CD4-positive, alpha-beta T cell (primary cell): ENCODE measurements at regions not wholly inside any gene's neighbourhood (a gene's known extent, or its start where the extent isn't known, plus 50 kb on each side); places are given as distances from the start of the nearest gene placed in this dataset.

Source experiments
- ATAC-seq: fragments of 200-7000 bp; cut with Tn5 transposase; one replicate; pipeline ENCODE4 v1.10.0; 2022; ENCODE audit warnings: mild to moderate bottlenecking; ENCODE audit not compliant: poor library complexity
- CTCF ChIA-PET: fragments of 350-600 bp; sonication (Branson Sonifier 250); formaldehyde crosslinking; loops from one replicate; lab custom pipeline; 2021; ENCODE audit warnings: antibody characterized with exemption, inconsistent platforms; lab: Charles Lee
- POLR2A ChIA-PET: fragments of 350-600 bp; sonication (Branson Sonifier 250); formaldehyde crosslinking; loops from one replicate; lab custom pipeline; 2021; ENCODE audit warnings: antibody characterized with exemption, inconsistent platforms; lab: Charles Lee
- DNase-seq, 14 experiments: peaks; one replicate each; pipeline ENCODE4 v3.0.0-alpha.2; 2013 to 2020; ENCODE audit warnings: mixed read lengths in 2 of 14
- H3K27ac ChIP-seq, 2 donors: one replicate each; pipeline versions ENCODE4 v1.5.1 to v1.7.0; 2013; ENCODE audit warnings: low read length in 2 of 2, low read depth in 1 of 2, mild to moderate bottlenecking in 1 of 2
- H3K27me3 ChIP-seq, 2 experiments: 1 replicate in 1 of 2; 2 replicates in 1 of 2; pipeline versions ENCODE4 v1.6.1 to v1.7.0; 2013; ENCODE audit warnings: low read length in 2 of 2, control low read depth in 1 of 2, mild to moderate bottlenecking in 1 of 2, moderate library complexity in 1 of 2; ENCODE audit not compliant: insufficient read depth in 2 of 2, control insufficient read depth in 1 of 2
- H3K36me3 ChIP-seq: one replicate; pipeline ENCODE4 v1.6.1; 2013; ENCODE audit warnings: low read length, control low read depth; ENCODE audit not compliant: insufficient read depth
- H3K4me1 ChIP-seq: one replicate; pipeline ENCODE4 v1.6.1; 2013; ENCODE audit warnings: low read length, control low read depth; ENCODE audit not compliant: insufficient read depth
- H3K4me3 ChIP-seq: one replicate; pipeline ENCODE4 v1.5.1; 2013; ENCODE audit warnings: mild to moderate bottlenecking, low read length, moderate library complexity
- H3K9me3 ChIP-seq, 2 experiments: 1 replicate in 1 of 2; 2 replicates in 1 of 2; pipeline versions ENCODE4 v1.6.1 to v1.7.0; 2013; ENCODE audit warnings: low read length in 2 of 2, mild to moderate bottlenecking in 2 of 2, control low read depth in 1 of 2, moderate library complexity in 1 of 2; ENCODE audit not compliant: control insufficient read depth in 1 of 2, insufficient read depth in 1 of 2
- H3K27ac Mint-ChIP-seq: one replicate; pipeline ENCODE4 v1.8.0; 2020; ENCODE audit warnings: mixed read lengths
- H3K27me3 Mint-ChIP-seq: one replicate; pipeline ENCODE4 v1.8.0; 2021; ENCODE audit warnings: mixed read lengths
- H3K36me3 Mint-ChIP-seq: one replicate; pipeline ENCODE4 v1.8.0; 2021; ENCODE audit warnings: low read depth, mixed read lengths
- H3K4me1 Mint-ChIP-seq: one replicate; pipeline ENCODE4 v1.8.0; 2021; ENCODE audit warnings: low read depth, mixed read lengths
- H3K4me3 Mint-ChIP-seq: one replicate; pipeline ENCODE4 v1.8.0; 2020; ENCODE audit warnings: mild to moderate bottlenecking, mixed read lengths
- H3K9me3 Mint-ChIP-seq: one replicate; pipeline ENCODE4 v1.8.0; 2020; ENCODE audit warnings: mixed read lengths
- CTCF ChIP-seq: fragments of 200-600 bp; IDR thresholded peaks from one replicate; pipeline ENCODE4 v1.8.0; 2022; ENCODE audit warnings: antibody characterized with exemption, mild to moderate bottlenecking
- intact Hi-C, 2 experiments: fragments of 100-400 bp; cut with DNase I in 1 of 2; cut with micrococcal nuclease in 1 of 2; formaldehyde crosslinking; loops; one replicate each; pipeline versions ENCODE4 v1.15.1 to v1.9.0; 2023 to 2025; cut with DNase I, micrococcal nuclease

- no peaks in the 10 kb centered on the region for H3K27me3 ChIP-seq
- Mint-ChIP-seq H3K36me3 (no peaks in the 10 kb centered on the region), H3K27ac (no peak overlapping the region), H3K9me3 (no peaks in the 10 kb centered on the region), H3K4me3 (no peak overlapping the region), H3K4me1 (no peaks in the 10 kb centered on the region), H3K27me3 (no peaks in the 10 kb centered on the region)
- ATAC-seq (no peak), DNase-seq (no peak)
- intact Hi-C loops, result no loop called here
- POLR2A ChIA-PET, result no interaction called here
- no peak overlapping the region for H3K4me3 ChIP-seq
- TF ChIP-seq CTCF, result no peak
- H3K9me3 ChIP-seq, result peaks cover 0 to 3% of the 10 kb centered on the region in 2 experiments
- no peak overlapping the region for H3K27ac ChIP-seq
- CTCF ChIA-PET, result no interaction called here
- no peaks in the 10 kb centered on the region for H3K4me1 ChIP-seq
- H3K36me3 ChIP-seq, result no peaks in the 10 kb centered on the region
Measured at GRCh38 chr6:140828856-140829255, 1303.9 kb upstream of the GJE1 start.

GRCh38 chr6:140827593-140827992 lies 1305.1 kb upstream of the GJE1 start:
- no peaks in the 10 kb centered on the region for H3K27me3 ChIP-seq
- Mint-ChIP-seq H3K4me3 (no peak overlapping the region), H3K36me3 (no peaks in the 10 kb centered on the region), H3K27me3 (no peaks in the 10 kb centered on the region), H3K27ac (no peak overlapping the region), H3K9me3 (no peaks in the 10 kb centered on the region), H3K4me1 (no peaks in the 10 kb centered on the region)
- H3K36me3 ChIP-seq, result no peaks in the 10 kb centered on the region
- TF ChIP-seq CTCF, result no peak
- H3K9me3 ChIP-seq, result peaks cover 0 to 3% of the 10 kb centered on the region in 2 experiments
- no peaks in the 10 kb centered on the region for H3K4me1 ChIP-seq
- no peak for DNase-seq
- ChIA-PET POLR2A (no interaction called here), CTCF (interaction anchor here (1.2 kb wide), 1 partner anchor 16 kb away, joined by 3 read pairs; no protein-coding TSS in a partner anchor)
- intact Hi-C loops, result no loop called here
- no peak overlapping the region for H3K4me3 ChIP-seq
- no peak for ATAC-seq
- H3K27ac ChIP-seq, result no peak overlapping the region

GRCh38 chr6:140825731-140826130 lies 1307.0 kb upstream of the GJE1 start:
- H3K4me1 Mint-ChIP-seq, result no peaks in the 10 kb centered on the region
- ChIA-PET POLR2A (no interaction called here), CTCF (no interaction called here)
- ATAC-seq (no peak), DNase-seq (no peak)
- Histone ChIP-seq H3K4me1 (no peaks in the 10 kb centered on the region), H3K9me3 (peaks cover 0 to 3% of the 10 kb centered on the region in 2 experiments), H3K4me3 (no peak overlapping the region), H3K36me3 (no peaks in the 10 kb centered on the region), H3K27ac (no peak overlapping the region), H3K27me3 (no peaks in the 10 kb centered on the region)
- H3K27ac Mint-ChIP-seq, result no peak overlapping the region
- TF ChIP-seq CTCF, result no peak
- H3K27me3 Mint-ChIP-seq, result no peaks in the 10 kb centered on the region
- intact Hi-C loops, result no loop called here
- no peaks in the 10 kb centered on the region for H3K36me3 Mint-ChIP-seq
- no peaks in the 10 kb centered on the region for H3K9me3 Mint-ChIP-seq
- H3K4me3 Mint-ChIP-seq, result no peak overlapping the region
